Left ventricle myocardium superior (tissue), 1 donor: ENCODE measurements at regions not wholly inside any gene's neighbourhood (a gene's known extent, or its start where the extent isn't known, plus 50 kb on each side); places are given as distances from the start of the nearest gene placed in this dataset.
"Not testable (repeated sequence)": the region's sequence is repeated elsewhere in the genome, so short reads cannot be mapped to it uniquely, and the experiment has no call there.

Experiments
- ATAC-seq: fragments of 200-7000 bp; cut with Tn5 transposase; one replicate; pipeline ENCODE4 v1.9.1; 2020; ENCODE audit warnings: mild to moderate bottlenecking, moderate library complexity
- DNase-seq: peaks from one replicate; pipeline ENCODE4 v3.0.0-alpha.2; 2020
- intact Hi-C: fragments of 100-400 bp; cut with micrococcal nuclease; formaldehyde crosslinking; loops from one replicate; pipeline ENCODE4 v1.11.0; 2022
- donor health status: DM: no; HTN: yes; CAD: no; lungs with severe emphysema.

- intact Hi-C loops: no loop called here
- DNase-seq: peak; percentile 26
- ATAC-seq: peak; percentile 98
Observed at GRCh38 chr5:83404182-83404716, 67.3 kb upstream of the VCAN start.

- intact Hi-C loops: no loop called here
- DNase-seq (no peak), ATAC-seq (peak; percentile 85)
Observed at GRCh38 chr5:83405662-83406061, 65.9 kb upstream of the VCAN start.

- DNase-seq (no peak), ATAC-seq (no peak)
- intact Hi-C loops: no loop called here
Observed at GRCh38 chr5:83406906-83407305, 64.6 kb upstream of the VCAN start.

GRCh38 chr5:83407931-83408330 lies 63.6 kb upstream of the VCAN start:
- DNase-seq (no peak), ATAC-seq (no peak)
- intact Hi-C loops: no loop called here

GRCh38 chr5:83408719-83409118 lies 62.8 kb upstream of the VCAN start:
- intact Hi-C loops: no loop called here
- ATAC-seq (no peak), DNase-seq (no peak)

- intact Hi-C loops, ATAC-seq, DNase-seq: not testable (repeated sequence)
Observed at GRCh38 chr5:83409776-83410175, 61.8 kb upstream of the VCAN start.

GRCh38 chr5:83410319-83410718 lies 61.2 kb upstream of the VCAN start:
- intact Hi-C loops, ATAC-seq, DNase-seq: not testable (repeated sequence)

- ATAC-seq: no peak
- intact Hi-C loops: no loop called here
- DNase-seq: no peak
Observed at GRCh38 chr5:83414601-83415000, 56.9 kb upstream of the VCAN start.

- no peak for ATAC-seq
- DNase-seq: no peak
- intact Hi-C loops: no loop called here
Observed at GRCh38 chr5:83417884-83418283, 53.7 kb upstream of the VCAN start.

- intact Hi-C loops: no loop called here
- DNase-seq: no peak
- no peak for ATAC-seq
Observed at GRCh38 chr5:83418356-83419321, 52.9 kb upstream of the VCAN start.
